ENCODE measurements at regions not wholly inside any gene's neighbourhood (a gene's known extent, or its start where the extent isn't known, plus 50 kb on each side); places are given as distances from the start of the nearest gene placed in this dataset.
A peak's percentile ranks its signal among the peaks of the same experiment; 100 is the strongest.

DNA sequence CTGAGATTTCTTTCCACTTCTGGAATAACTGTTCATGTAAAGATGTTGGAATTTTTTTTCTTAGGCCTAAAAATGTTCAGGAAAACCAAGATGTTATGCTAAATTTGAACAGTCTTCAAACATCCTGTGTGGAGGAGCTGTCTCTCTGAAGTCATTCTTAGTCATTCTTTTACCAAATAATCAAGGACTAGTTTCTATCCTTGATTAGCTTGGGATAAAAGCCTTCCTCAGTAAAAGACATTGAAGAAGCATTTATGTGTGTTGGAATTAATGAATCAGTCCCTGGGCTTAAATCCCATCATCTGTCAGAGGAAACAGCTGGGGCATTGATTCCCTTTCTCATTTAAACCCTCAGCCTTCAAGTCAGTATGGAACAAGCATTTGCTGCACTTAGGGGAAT is 300.1 kb upstream of the NXPH2 start:
- intact Hi-C loops (cut with micrococcal nuclease): loop anchor here (5.0 kb wide), 1 partner anchor 133 kb away; no protein-coding TSS in a partner anchor
- no peak overlapping the region for H2AFZ ChIP-seq (ENCODE audit: low read length)

DNA sequence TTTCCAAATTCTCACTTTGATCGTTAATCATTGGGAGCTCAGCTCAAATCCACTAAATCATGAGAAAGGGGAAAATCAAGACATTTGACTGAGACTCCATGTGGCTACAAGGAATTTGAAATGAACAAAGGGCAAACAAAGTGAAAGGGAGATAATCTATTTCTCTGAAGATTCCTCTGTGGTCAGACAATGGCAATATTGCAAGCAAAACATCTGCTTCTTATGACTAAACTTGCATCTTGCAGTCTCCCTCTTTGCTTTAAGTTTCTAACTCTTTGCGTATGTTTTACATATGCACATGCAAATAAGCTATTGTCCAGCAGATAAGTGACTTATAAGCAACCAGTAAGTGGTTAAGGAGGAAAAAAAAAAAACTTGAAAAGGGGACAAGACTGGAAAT is 299.1 kb upstream of the NXPH2 start:
- no peak overlapping the region for H2AFZ ChIP-seq (ENCODE audit: low read length)
- TF ChIP-seq, protein P1, sequence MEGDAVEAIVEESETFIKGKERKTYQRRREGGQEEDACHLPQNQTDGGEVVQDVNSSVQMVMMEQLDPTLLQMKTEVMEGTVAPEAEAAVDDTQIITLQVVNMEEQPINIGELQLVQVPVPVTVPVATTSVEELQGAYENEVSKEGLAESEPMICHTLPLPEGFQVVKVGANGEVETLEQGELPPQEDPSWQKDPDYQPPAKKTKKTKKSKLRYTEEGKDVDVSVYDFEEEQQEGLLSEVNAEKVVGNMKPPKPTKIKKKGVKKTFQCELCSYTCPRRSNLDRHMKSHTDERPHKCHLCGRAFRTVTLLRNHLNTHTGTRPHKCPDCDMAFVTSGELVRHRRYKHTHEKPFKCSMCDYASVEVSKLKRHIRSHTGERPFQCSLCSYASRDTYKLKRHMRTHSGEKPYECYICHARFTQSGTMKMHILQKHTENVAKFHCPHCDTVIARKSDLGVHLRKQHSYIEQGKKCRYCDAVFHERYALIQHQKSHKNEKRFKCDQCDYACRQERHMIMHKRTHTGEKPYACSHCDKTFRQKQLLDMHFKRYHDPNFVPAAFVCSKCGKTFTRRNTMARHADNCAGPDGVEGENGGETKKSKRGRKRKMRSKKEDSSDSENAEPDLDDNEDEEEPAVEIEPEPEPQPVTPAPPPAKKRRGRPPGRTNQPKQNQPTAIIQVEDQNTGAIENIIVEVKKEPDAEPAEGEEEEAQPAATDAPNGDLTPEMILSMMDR (conservative IDR thresholded peaks at IDR 0.05; ENCODE audit: low read depth, low read length): no peak
- no peak for TF ChIP-seq EZH2 (IDR thresholded peaks at IDR 0.05; ENCODE audit: low read length, unreplicated experiment)
- no peak for TF ChIP-seq EZH2phosphoT487 (IDR thresholded peaks at IDR 0.05; ENCODE audit: borderline replicate concordance, low read length)
- peaks cover 5% of the 10 kb centered on the region for H3F3A ChIP-seq (ENCODE audit: low read length, unreplicated experiment)
- no peaks in the 10 kb centered on the region for H3K9me2 ChIP-seq (replicated peaks; ENCODE audit: low read length)
- no peaks in the 10 kb centered on the region for H3K79me2 ChIP-seq (ENCODE audit: low read length)
- DNase-seq (no peak), ATAC-seq (no peak)
- BruUV-seq (replicated peaks): no TSS peak
- no peak overlapping the region for H3K4me2 ChIP-seq (ENCODE audit: low read length)
- no peaks in the 10 kb centered on the region for H4K20me1 ChIP-seq (ENCODE audit: low read length)
- H3K4me3 ChIP-seq (ENCODE audit: low read length): no peak overlapping the region
- H3K27me3 ChIP-seq (ENCODE audit: low read length): no peaks in the 10 kb centered on the region
- no peaks in the 10 kb centered on the region for H3K36me3 ChIP-seq (ENCODE audit: low read depth, low read length)
- intact Hi-C loops (cut with micrococcal nuclease): no loop called here
- H3K9me3 ChIP-seq (ENCODE audit: low read length): no peaks in the 10 kb centered on the region
- POLR2A ChIA-PET (ENCODE audit: unreplicated experiment): no interaction called here
- no peak overlapping the region for H3K9ac ChIP-seq (ENCODE audit: low read length)
- CTCF ChIA-PET: no interaction called here
- H3K27ac ChIP-seq (ENCODE audit: low read length): no peak overlapping the region
- peaks cover 19% of the 10 kb centered on the region for H3K4me1 ChIP-seq (ENCODE audit: insufficient read depth, low read length)

More for the DNA sequence above, 300.1 kb upstream of the NXPH2 start:
- Histone ChIP-seq H4K20me1 (ENCODE audit: low read length) (no peaks in the 10 kb centered on the region), H3K4me1 (ENCODE audit: insufficient read depth, low read length) (peaks cover 19% of the 10 kb centered on the region), H3K9ac (ENCODE audit: low read length) (no peak overlapping the region), H3K27ac (ENCODE audit: low read length) (peak overlapping the region; percentile 58), H3K4me3 (ENCODE audit: low read length) (no peak overlapping the region), H3K9me2 (replicated peaks; ENCODE audit: low read length) (no peaks in the 10 kb centered on the region), H3K9me3 (ENCODE audit: low read length) (no peaks in the 10 kb centered on the region), H3K4me2 (ENCODE audit: low read length) (peak overlapping the region; percentile 35; the same call in 1 of the 2 replicates), H3F3A (ENCODE audit: low read length, unreplicated experiment) (peaks cover 5% of the 10 kb centered on the region), H3K36me3 (ENCODE audit: low read depth, low read length) (no peaks in the 10 kb centered on the region), H3K27me3 (ENCODE audit: low read length) (no peaks in the 10 kb centered on the region), H3K79me2 (ENCODE audit: low read length) (no peaks in the 10 kb centered on the region)
- TF ChIP-seq EZH2phosphoT487 (IDR thresholded peaks at IDR 0.05; ENCODE audit: borderline replicate concordance, low read length) (no peak), EZH2 (IDR thresholded peaks at IDR 0.05; ENCODE audit: low read length, unreplicated experiment) (no peak)
- TF ChIP-seq, protein P1 (conservative IDR thresholded peaks at IDR 0.05; ENCODE audit: low read depth, low read length): no peak
- ChIA-PET POLR2A (ENCODE audit: unreplicated experiment) (interaction anchor here (0.5 kb wide), 1 partner anchor 20 kb away, joined by 3 read pairs; no protein-coding TSS in a partner anchor), CTCF (interaction anchor here (0.7 kb wide), 1 partner anchor 47 kb away, joined by 3 read pairs; no protein-coding TSS in a partner anchor)
- DNase-seq: peak; percentile 66
- peak; percentile 94 for ATAC-seq
- no TSS peak for BruUV-seq (replicated peaks)

DNA sequence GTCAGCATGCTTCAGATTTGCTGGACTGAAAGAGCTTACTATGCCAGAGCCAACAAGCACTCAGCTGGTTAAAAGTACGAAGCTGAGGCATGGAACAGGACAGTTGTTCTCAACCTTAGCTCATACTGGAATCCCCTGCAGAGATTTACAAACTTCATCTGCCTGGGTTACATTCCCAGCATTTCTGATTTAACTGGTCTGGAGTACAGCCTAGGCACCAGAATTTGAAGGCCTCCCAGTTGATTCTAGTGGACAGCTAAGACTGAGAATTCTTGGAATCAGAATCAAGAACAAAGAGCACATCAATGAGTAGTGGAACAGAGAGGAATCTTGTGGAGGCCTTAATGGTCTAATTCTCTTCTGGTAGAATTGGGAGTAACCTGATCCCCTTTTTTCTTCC is 298.2 kb upstream of the NXPH2 start:
- ChIA-PET CTCF (no interaction called here), POLR2A (ENCODE audit: unreplicated experiment) (no interaction called here)
- Histone ChIP-seq H3K9me3 (ENCODE audit: low read length) (no peaks in the 10 kb centered on the region), H3K4me3 (ENCODE audit: low read length) (no peak overlapping the region), H3K27ac (ENCODE audit: low read length) (no peak overlapping the region), H3F3A (ENCODE audit: low read length, unreplicated experiment) (peaks cover 5% of the 10 kb centered on the region), H3K4me1 (ENCODE audit: insufficient read depth, low read length) (peaks cover 19% of the 10 kb centered on the region), H3K79me2 (ENCODE audit: low read length) (no peaks in the 10 kb centered on the region), H3K36me3 (ENCODE audit: low read depth, low read length) (no peaks in the 10 kb centered on the region), H3K9ac (ENCODE audit: low read length) (no peak overlapping the region), H2AFZ (ENCODE audit: low read length) (no peak overlapping the region), H3K27me3 (ENCODE audit: low read length) (no peaks in the 10 kb centered on the region), H4K20me1 (ENCODE audit: low read length) (no peaks in the 10 kb centered on the region), H3K4me2 (ENCODE audit: low read length) (no peak overlapping the region), H3K9me2 (replicated peaks; ENCODE audit: low read length) (no peaks in the 10 kb centered on the region)
- BruUV-seq (replicated peaks): no TSS peak
- intact Hi-C loops (cut with micrococcal nuclease): no loop called here
- no peak for DNase-seq
- ATAC-seq: no peak
- TF ChIP-seq, protein P1 (conservative IDR thresholded peaks at IDR 0.05; ENCODE audit: low read depth, low read length): no peak
- TF ChIP-seq EZH2phosphoT487 (IDR thresholded peaks at IDR 0.05; ENCODE audit: borderline replicate concordance, low read length) (no peak), EZH2 (IDR thresholded peaks at IDR 0.05; ENCODE audit: low read length, unreplicated experiment) (no peak)
